ENCODE measurements at regions not wholly inside any gene's neighbourhood (a gene's known extent, or its start where the extent isn't known, plus 50 kb on each side); places are given as distances from the start of the nearest gene placed in this dataset.
"Not testable (repeated sequence)": the region's sequence is repeated elsewhere in the genome, so short reads cannot be mapped to it uniquely, and the experiment has no call there.

GRCh38 chr10:84706431-84706830 is 378.0 kb downstream of the CCSER2 start:
- DNase-seq, result no peak

DNA sequence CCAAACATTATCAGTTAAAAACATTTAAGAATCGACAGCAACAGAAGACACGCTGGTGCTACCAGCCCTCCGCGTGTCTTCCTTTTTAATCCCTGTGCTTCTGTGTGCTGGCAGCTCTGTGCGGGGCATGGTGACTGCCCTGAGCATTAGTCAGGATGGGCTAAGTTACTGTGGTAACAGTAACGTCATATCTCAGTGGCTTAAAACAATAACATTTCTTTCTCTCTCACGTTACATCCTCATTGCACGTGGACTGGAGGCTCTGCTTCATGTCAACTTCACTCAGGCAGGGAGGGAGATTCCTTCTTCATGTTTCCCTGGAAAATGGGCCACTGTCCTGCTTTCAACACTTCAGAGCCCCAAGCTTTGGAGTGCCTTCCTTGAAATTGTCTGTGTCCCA is 378.5 kb downstream of the CCSER2 start:
- DNase-seq, result no peak

DNA sequence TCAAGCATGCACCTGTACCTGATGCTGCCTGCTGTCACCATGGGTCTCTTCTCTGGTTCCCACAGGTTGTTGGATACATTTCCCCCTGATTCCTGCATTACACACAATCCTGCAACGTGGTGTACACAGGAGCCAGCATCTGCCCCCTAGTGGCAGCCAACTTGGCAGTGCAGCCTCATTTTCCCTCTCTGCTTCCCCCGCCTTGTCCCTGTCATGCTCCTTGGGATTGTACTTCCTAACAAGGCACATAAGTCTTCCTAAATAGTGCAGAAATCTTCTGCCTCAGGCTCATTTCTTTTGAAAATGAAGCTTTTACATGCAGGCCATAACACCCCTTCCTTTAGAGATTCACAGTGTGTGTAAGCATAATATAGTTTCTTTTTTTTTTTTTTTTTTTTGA is 387.5 kb downstream of the CCSER2 start:
- DNase-seq, result no peak

- DNase-seq, result no peak
Observed at GRCh38 chr10:84718877-84719616, 390.7 kb downstream of the CCSER2 start.

DNA sequence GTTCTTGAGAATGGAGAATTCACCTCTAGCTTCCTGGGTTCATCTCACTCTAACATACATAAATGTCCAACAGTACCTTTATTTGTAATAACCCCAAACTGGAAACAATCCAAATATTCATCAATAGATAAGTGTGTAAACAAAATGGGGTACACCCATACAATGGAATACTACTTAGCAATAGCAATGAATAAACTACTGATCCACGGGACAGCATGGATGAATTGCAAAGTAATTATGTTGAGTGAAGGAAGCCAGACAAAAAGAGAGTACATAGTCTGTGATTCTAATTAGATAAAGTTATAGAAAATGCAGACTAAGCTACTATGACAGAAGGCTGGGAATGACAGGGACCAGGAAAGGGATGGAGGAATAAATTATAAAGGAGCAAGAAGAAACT is 391.3 kb downstream of the CCSER2 start:
- no peak for DNase-seq

- DNase-seq, result no peak
Observed at GRCh38 chr10:84727398-84727797, 399.0 kb downstream of the CCSER2 start.

DNA sequence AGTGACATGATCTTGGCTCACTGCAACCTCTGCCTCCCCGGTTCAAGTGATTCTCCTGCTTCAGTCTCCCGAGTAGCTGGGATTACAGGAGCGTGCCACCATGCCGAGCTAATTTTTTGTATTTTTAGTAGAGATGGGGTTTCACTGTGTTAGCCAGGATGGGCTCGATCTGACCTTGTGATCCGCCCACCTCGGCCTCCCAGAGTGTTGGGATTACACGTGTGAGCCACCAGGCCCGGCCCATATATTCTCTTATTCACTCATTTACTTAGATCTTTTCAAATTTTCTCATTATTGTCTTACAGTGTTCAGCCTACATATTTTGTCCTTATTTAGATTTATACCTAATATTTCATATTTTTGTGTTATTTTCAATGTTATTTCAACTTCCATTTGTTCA is 410.7 kb downstream of the CCSER2 start:
- DNase-seq, result not testable (repeated sequence)

- DNase-seq, result no peak
Observed at GRCh38 chr10:84739641-84740040, 411.3 kb downstream of the CCSER2 start.

DNA sequence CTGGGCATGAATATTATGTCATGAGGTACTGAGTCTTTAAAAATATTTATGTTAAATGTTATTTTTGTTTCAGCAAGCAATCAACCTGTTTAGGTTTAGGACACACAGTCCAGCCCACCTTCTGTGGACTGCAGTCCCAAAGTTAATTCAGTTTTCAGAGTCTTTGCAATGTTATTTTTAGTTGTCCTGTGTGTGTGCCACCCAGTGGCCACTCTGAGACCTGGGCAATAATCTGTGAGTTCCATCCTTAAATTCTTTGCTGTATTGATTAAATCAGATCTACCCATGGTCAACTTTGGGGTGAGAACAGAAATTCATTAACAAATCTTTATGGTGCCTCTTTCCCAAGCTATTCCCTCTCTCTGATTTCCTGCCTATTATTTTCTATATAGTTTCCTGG is 415.1 kb downstream of the CCSER2 start:
- DNase-seq, result no peak

- DNase-seq, result no peak
Observed at GRCh38 chr10:84755311-84755710, 426.9 kb downstream of the CCSER2 start.

DNA sequence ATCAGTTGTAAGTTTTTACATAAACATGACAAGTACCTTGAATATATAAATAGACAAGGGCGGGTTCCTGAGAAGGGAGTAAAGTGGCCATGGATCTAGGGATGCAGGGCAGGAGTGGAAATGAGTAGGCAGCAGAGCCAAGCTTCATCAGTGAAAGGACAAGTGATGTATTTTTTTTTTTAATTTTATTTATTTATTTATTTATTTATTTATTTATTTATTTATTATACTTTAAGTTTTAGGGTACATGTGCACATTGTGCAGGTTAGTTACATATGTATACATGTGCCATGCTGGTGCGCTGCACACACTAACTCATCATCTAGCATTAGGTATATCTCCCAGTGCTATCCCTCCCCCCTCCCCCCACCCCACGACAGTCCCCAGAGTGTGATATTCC is 428.3 kb downstream of the CCSER2 start:
- not testable (repeated sequence) for DNase-seq

GRCh38 chr10:84761994-84762614 is 433.7 kb downstream of the CCSER2 start:
- DNase-seq, result not testable (repeated sequence)

DNA sequence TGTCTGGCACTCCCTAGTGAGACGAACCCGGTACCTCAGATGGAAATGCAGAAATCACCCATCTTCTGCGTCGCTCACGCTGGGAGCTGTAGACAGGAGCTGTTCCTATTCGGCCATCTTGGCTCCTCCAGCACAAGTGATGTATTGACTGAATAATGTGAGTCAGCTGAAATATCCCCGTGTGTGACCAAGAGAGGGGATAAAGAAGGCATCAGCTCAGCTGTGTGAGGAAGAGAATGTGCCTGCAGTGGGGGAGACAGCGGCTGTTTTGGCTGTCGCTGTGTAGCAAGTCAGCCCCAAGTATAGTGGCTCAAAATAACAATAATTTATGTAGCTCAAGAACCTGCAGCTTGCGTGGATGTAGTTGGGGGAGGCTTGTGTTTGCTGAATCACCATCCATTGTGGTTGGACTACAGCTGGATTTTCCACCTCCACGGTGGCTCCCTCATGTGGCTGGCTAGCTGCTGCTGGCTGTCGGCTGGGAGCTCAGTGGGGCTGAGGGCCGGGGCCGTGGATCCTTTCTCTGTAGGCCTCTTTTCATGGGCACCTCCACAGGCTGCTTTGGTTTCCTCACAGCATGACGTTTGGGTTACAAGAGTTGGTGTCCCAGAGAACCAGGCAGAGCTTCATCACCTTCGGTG is 434.5 kb downstream of the CCSER2 start:
- DNase-seq, result no peak

DNA sequence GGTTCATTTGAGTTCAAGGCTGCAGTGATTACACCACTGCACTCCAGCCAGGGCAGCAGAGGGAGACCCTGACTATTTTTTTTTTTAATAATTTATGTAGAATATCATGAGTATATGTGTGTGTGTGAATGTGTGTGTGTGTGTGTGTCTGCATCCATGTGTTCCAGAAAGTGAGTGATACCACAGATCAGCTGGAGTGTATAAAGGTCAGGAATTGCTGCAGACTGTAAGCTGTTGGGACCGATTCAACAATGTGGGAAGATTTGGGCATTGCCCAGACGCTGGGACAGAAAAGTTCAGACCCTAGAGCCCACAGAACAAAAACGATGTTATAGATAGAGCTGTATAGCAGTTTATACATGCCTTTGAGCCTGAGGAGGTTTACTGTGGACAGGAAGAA is 435.6 kb downstream of the CCSER2 start:
- DNase-seq, result no peak

GRCh38 chr10:84765086-84765485 is 436.7 kb downstream of the CCSER2 start:
- DNase-seq, result no peak

GRCh38 chr10:84765656-84766055 is 437.3 kb downstream of the CCSER2 start:
- no peak for DNase-seq

DNA sequence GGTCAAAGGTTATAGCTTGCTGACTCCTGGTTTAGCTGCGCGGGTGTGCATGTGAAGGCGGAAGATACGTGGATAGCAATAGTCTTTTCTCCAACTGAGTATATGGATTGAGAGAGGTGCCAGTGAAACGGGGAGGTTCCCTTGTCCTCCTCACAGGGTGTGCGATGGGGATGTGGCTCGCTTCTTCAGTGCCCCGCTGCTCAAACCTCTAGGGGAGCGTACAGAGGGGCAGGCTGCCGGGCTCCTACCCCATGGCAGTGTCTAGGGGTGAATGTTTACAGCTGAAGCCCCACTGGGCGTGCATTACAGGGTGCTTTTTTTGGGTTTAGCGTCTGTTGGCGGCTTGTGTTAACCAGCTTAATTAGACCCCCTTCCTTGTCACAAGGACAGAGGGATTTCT is 438.5 kb downstream of the CCSER2 start:
- no peak for DNase-seq

DNA sequence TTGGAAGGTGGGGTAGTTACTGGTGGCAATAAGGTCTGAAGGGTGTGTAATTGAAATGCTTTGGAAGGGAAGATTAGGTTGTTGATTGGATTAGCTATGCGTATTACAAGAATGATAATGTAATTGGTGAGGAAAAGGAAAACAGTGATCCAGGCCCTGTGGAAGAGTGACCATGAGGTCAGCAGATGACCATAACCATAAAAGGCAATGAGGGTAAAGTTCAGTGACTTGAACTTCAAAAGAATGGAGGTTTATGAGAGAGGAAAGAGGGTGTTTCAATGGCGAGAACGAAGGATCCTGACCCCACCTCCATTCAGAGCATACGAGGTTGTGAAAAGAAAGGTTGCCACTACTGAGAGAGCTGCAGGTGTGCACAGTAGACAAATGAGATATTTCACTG is 439.7 kb downstream of the CCSER2 start:
- no peak for DNase-seq

- DNase-seq, result no peak
Observed at GRCh38 chr10:84770824-84771223, 442.4 kb downstream of the CCSER2 start.

DNA sequence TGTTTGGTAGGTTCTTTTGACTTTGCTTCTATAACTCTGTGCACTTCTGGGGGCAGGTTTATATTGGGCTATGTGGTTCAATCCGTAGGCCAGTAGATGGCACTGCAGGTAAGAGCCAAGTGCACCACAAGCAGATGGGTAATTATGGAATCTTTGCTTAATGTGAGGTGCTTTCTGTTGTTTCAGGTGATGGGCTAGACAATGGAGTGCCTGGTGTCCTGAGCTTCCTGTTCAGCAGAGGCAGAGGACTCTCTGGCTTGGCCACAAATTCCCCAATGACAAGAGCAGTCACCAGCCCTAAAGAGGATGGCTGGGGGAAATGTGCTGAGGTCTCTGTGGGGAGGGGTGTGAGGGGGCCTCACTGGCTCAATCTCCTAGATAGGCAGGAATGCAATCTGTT is 455.0 kb downstream of the CCSER2 start:
- DNase-seq, result no peak

- DNase-seq, result no peak
Observed at GRCh38 chr10:84783909-84784308, 455.5 kb downstream of the CCSER2 start.

DNA sequence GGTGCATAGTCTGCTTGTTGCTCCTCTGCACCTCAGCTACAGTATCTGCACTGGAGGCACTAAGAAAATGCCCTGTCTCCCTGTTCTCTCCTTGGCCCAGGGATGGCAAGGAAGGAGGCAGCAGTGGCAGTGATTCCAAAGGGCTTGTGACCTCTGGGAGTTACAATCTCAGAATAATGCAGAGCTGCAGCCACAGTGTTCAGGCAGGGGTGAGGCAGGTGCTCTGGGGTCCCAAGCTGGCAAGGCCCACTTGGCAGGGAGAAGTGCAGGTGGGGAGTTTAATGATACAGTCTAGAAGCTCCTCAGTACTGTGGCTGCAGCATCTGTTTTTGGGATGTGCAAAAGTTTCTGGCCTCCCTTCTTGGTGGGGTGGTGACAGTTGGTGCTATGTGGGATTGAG is 456.4 kb downstream of the CCSER2 start:
- DNase-seq, result no peak

DNA sequence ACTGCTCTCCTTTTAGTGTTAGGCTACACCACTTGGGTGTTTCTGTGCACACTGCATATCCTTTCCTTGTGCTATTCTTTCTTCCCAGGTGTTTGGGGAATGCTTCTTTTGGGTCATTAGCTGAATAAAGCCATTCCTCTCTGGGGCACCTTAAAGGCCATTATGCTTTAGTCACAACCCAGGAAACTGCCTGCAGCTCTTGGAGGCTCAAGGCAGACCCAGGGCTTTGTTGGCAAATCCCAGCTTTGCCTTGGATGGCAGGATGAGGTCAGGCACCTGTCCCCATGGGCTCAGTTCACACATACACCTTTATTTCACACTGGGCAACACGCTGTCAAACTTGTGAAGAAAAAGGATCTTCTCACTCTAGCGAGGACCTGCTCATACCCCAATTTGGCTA is 460.6 kb downstream of the CCSER2 start:
- DNase-seq, result no peak

GRCh38 chr10:84798312-84798711 is 469.9 kb downstream of the CCSER2 start:
- DNase-seq, result no peak

All from C1 segment of cervical spinal cord (tissue), 14 donors.